GM12878 (cell line): ENCODE measurements at regions not wholly inside any gene's neighbourhood (a gene's known extent, or its start where the extent isn't known, plus 50 kb on each side); places are given as distances from the start of the nearest gene placed in this dataset.

ENCODE experiments used
- ATAC-seq: fragments of 200-7000 bp; cut with Tn5 transposase; 3 replicates; pipeline ENCODE4 v1.9.1; 2020; ENCODE audit warnings: mild to moderate bottlenecking, moderate library complexity
- BruUV-seq: library from RNA; stranded (reverse); fragments of 400-500 nt; replicated peaks from 2 replicates; lab custom pipeline; 2021; lab: Mats Ljungman, UMichigan
- CTCF ChIA-PET: fragments of 300-600 bp; sonication (Branson Sonifier 250); formaldehyde crosslinking; extraction: SDS; loops from one replicate; lab custom pipeline; 2021; ENCODE audit warnings: inconsistent platforms; lab: Yijun Ruan, JAX
- POLR2A ChIA-PET: fragments of 350-600 bp; formaldehyde crosslinking; extraction: SDS; loops from one replicate; lab custom pipeline; 2021; ENCODE audit warnings: inconsistent platforms; lab: Charles Lee
- RAD21 ChIA-PET: fragments of 300-600 bp; sonication (Branson Sonifier 250); formaldehyde crosslinking; loops from one replicate; lab custom pipeline; 2023; ENCODE audit warnings: antibody characterized with exemption; ENCODE audit not compliant: unreplicated experiment; lab: Charles Lee
- SMC1A ChIA-PET: fragments of 300-600 bp; sonication (Branson Sonifier 250); formaldehyde crosslinking; loops from one replicate; lab custom pipeline; 2023; ENCODE audit not compliant: unreplicated experiment, uncharacterized antibody; lab: Charles Lee
- DNase-seq: peaks from one replicate; pipeline ENCODE4 v3.0.0-alpha.2; 2011; ENCODE audit warnings: low read depth, low spot score
- FAIRE-seq: peaks from 3 replicates; lab custom pipeline; 2011; peaks lifted over from hg19 to GRCh38; lab: Jason Lieb, UNC
- H2AFZ ChIP-seq: 2 replicates; pipeline ENCODE4 v1.6.0; 2011; ENCODE audit warnings: low read depth, low read length, control low read depth; ENCODE audit not compliant: control insufficient read depth
- H3K27ac ChIP-seq: 2 replicates; pipeline ENCODE4 v1.5.1; 2011; ENCODE audit warnings: control low read depth; ENCODE audit not compliant: control insufficient read depth, insufficient read depth
- H3K27me3 ChIP-seq, 2 experiments: replicated peaks in 1 of 2; 2 replicates each; pipeline versions ENCODE4 v1.6.0 to v1.6.1; 2011; ENCODE audit warnings: low read length in 1 of 2; ENCODE audit not compliant: control insufficient read depth in 2 of 2, insufficient read depth in 2 of 2
- H3K36me3 ChIP-seq, 2 experiments: 2 replicates each; pipeline ENCODE4 v1.5.1; 2011; ENCODE audit warnings: low read length in 1 of 2; ENCODE audit not compliant: control insufficient read depth in 2 of 2, insufficient read depth in 2 of 2
- H3K4me1 ChIP-seq: 2 replicates; pipeline ENCODE4 v1.6.1; 2011; ENCODE audit warnings: mild to moderate bottlenecking, low read length, moderate library complexity, mixed read lengths; ENCODE audit not compliant: control insufficient read depth, insufficient read depth
- H3K4me2 ChIP-seq: 2 replicates; pipeline ENCODE4 v1.6.0; 2011; ENCODE audit warnings: control low read depth; ENCODE audit not compliant: control insufficient read depth, insufficient read depth
- H3K4me3 ChIP-seq: fragments of 200-600 bp; sonication (generic); 2 replicates; pipeline ENCODE4 v1.5.1; 2016
- H3K79me2 ChIP-seq: 2 replicates; pipeline ENCODE4 v1.6.0; 2011; ENCODE audit warnings: low read length; ENCODE audit not compliant: control insufficient read depth, insufficient read depth
- H3K9ac ChIP-seq: 2 replicates; pipeline ENCODE4 v1.8.0; 2011; ENCODE audit warnings: low read length, control low read depth, mixed read lengths; ENCODE audit not compliant: control insufficient read depth, insufficient read depth
- H3K9me3 ChIP-seq: replicated peaks from 3 replicates; pipeline ENCODE4 v1.5.1; 2011; ENCODE audit warnings: mild to moderate bottlenecking, low read length; ENCODE audit not compliant: control insufficient read depth, insufficient read depth
- H4K20me1 ChIP-seq: 2 replicates; pipeline ENCODE4 v1.6.0; 2011; ENCODE audit not compliant: control insufficient read depth, insufficient read depth
- BACH1 ChIP-seq: fragments of 450-650 bp; IDR thresholded peaks from 2 replicates; pipeline ENCODE4 v1.6.1; 2017; ENCODE audit warnings: mild to moderate bottlenecking, borderline replicate concordance
- CHD1 ChIP-seq: IDR thresholded peaks from 2 replicates; pipeline ENCODE4 v1.6.1; 2012; ENCODE audit warnings: low read depth, low read length, improper control_type of control experiment
- CHD2 ChIP-seq: IDR thresholded peaks from 2 replicates; pipeline ENCODE4 v1.6.1; 2011; ENCODE audit warnings: low read depth, low read length, improper control_type of control experiment, borderline replicate concordance
- EP300 ChIP-seq, 2 experiments: fragments of 150-350 bp in 1 of 2; IDR thresholded peaks; 2 replicates each; pipeline ENCODE4 v1.6.1; 2011 to 2012; ENCODE audit warnings: low read depth in 2 of 2, low read length in 2 of 2, borderline replicate concordance in 1 of 2, improper control_type of control experiment in 1 of 2, inconsistent platforms in 1 of 2; ENCODE audit not compliant: control insufficient read depth in 1 of 2
- ESRRA ChIP-seq: IDR thresholded peaks from 2 replicates; pipeline ENCODE4 v1.6.1; 2012; ENCODE audit warnings: mild to moderate bottlenecking, low read length, improper control_type of control experiment
- HDAC2 ChIP-seq: fragments of 200-600 bp; sonication (generic); IDR thresholded peaks from 2 replicates; pipeline ENCODE4 v1.6.1; 2017
- HDAC6 ChIP-seq: fragments of 200-600 bp; sonication (generic); IDR thresholded peaks from one replicate; pipeline ENCODE4 v1.8.0; 2017; ENCODE audit warnings: antibody characterized with exemption; ENCODE audit not compliant: unreplicated experiment
- MYC ChIP-seq: IDR thresholded peaks from 2 replicates; pipeline ENCODE4 v1.6.1; 2011; ENCODE audit warnings: mild to moderate bottlenecking, low read length, moderate library complexity, inconsistent platforms; ENCODE audit not compliant: insufficient read depth, insufficient replicate concordance, insufficient read length, severe bottlenecking
- POLR2AphosphoS2 ChIP-seq: IDR thresholded peaks from 2 replicates; pipeline ENCODE4 v1.6.1; 2011; ENCODE audit warnings: low read depth, mild to moderate bottlenecking, low read length, improper control_type of control experiment, moderate library complexity
- STAT1 ChIP-seq: fragments of 450-650 bp; conservative IDR thresholded peaks from 2 replicates; pipeline ENCODE4 v1.6.1; 2014; ENCODE audit warnings: antibody characterized with exemption, mild to moderate bottlenecking
- ZNF207 ChIP-seq: fragments of 450-650 bp; IDR thresholded peaks from 2 replicates; pipeline ENCODE4 v1.6.1; 2014; ENCODE audit warnings: antibody characterized with exemption, mild to moderate bottlenecking, borderline replicate concordance
- ZNF384 ChIP-seq: IDR thresholded peaks from 2 replicates; pipeline ENCODE4 v1.6.1; 2012; ENCODE audit warnings: low read depth, mild to moderate bottlenecking, low read length, improper control_type of control experiment, borderline replicate concordance
- WGBS: methylation state at CpG from one replicate; pipeline ENCODE4 v1.1.6; 2016; ENCODE audit warnings: low lambda C conversion rate; ENCODE audit not compliant: insufficient replicate concordance, insufficient coverage; ENCODE audit errors: missing lambda C conversion rate; 5-methylcytosine and 5-hydroxymethylcytosine counted together
- in situ Hi-C: fragments of 300-500 bp; cut with MboI; formaldehyde crosslinking; loops from 9 replicates; pipeline ENCODE4 v1.14.3; 2018; ENCODE audit warnings: mixed read lengths
- intact Hi-C: fragments of 100-400 bp; cut with micrococcal nuclease; formaldehyde crosslinking; loops from one replicate; pipeline ENCODE4 v1.14.2; 2022; ENCODE audit not compliant: unreplicated experiment
- TF ChIP-seq, protein P1 (sequence below): fragments of 450-650 bp; IDR thresholded peaks from 2 replicates; pipeline ENCODE4 v1.6.1; 2018; ENCODE audit warnings: mild to moderate bottlenecking, low read depth, moderate library complexity; ENCODE audit not compliant: partially characterized antibody

GRCh38 chr14:104299993-104300761 is 161.8 kb downstream of the KIF26A start:
- Histone ChIP-seq H2AFZ (no peak overlapping the region), H3K9me3 (no peaks in the 10 kb centered on the region), H3K79me2 (no peaks in the 10 kb centered on the region), H4K20me1 (no peaks in the 10 kb centered on the region), H3K4me3 (no peak overlapping the region), H3K36me3 (no peaks in the 10 kb centered on the region), H3K27ac (no peak overlapping the region), H3K4me1 (no peaks in the 10 kb centered on the region), H3K9ac (no peak overlapping the region), H3K4me2 (no peak overlapping the region), H3K27me3 (no peaks in the 10 kb centered on the region; a peak in 1 of 4 replicates)
- BruUV-seq, result no TSS peak
- in situ Hi-C loops, result no loop called here
- no peak for FAIRE-seq
- TF ChIP-seq ZNF207, result no peak
- no peak for TF ChIP-seq HDAC2
- no peak for TF ChIP-seq MYC
- no peak for TF ChIP-seq CHD2
- TF ChIP-seq, protein P1, sequence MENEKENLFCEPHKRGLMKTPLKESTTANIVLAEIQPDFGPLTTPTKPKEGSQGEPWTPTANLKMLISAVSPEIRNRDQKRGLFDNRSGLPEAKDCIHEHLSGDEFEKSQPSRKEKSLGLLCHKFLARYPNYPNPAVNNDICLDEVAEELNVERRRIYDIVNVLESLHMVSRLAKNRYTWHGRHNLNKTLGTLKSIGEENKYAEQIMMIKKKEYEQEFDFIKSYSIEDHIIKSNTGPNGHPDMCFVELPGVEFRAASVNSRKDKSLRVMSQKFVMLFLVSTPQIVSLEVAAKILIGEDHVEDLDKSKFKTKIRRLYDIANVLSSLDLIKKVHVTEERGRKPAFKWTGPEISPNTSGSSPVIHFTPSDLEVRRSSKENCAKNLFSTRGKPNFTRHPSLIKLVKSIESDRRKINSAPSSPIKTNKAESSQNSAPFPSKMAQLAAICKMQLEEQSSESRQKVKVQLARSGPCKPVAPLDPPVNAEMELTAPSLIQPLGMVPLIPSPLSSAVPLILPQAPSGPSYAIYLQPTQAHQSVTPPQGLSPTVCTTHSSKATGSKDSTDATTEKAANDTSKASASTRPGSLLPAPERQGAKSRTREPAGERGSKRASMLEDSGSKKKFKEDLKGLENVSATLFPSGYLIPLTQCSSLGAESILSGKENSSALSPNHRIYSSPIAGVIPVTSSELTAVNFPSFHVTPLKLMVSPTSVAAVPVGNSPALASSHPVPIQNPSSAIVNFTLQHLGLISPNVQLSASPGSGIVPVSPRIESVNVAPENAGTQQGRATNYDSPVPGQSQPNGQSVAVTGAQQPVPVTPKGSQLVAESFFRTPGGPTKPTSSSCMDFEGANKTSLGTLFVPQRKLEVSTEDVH, result no peak
- no peak for TF ChIP-seq ESRRA
- TF ChIP-seq POLR2AphosphoS2, result no peak
- no peak for TF ChIP-seq STAT1
- TF ChIP-seq ZNF384, result no peak
- no peak for TF ChIP-seq EP300 (IDR thresholded peaks at IDR 0.05; ENCODE audit: borderline replicate concordance in 1 of 2, control insufficient read depth in 1 of 2, low read depth in 2 of 2, low read length in 2 of 2)
- TF ChIP-seq BACH1, result no peak
- no peak for TF ChIP-seq HDAC6
- TF ChIP-seq CHD1, result no peak
- ChIA-PET RAD21 (no interaction called here), SMC1A (no interaction called here), POLR2A (no interaction called here), CTCF (no interaction called here)
- DNase-seq, result no peak
- ATAC-seq, result no peak
- WGBS, result 72% methylated on average over 27 of the region's 28 CpGs
- intact Hi-C loops, result no loop called here
